Esophagus muscularis mucosa (tissue), 4 donors: ENCODE measurements at regions not wholly inside any gene's neighbourhood (a gene's known extent, or its start where the extent isn't known, plus 50 kb on each side); places are given as distances from the start of the nearest gene placed in this dataset.

Source experiments
- DNase-seq: peaks from one replicate; pipeline ENCODE4 v3.0.0-alpha.2; 2017; ENCODE audit errors: extremely low spot score
- H3K27ac ChIP-seq, 4 donors: fragments of 200-600 bp; sonication (generic); replicated peaks in 1 of 4; 1 replicate in 3 of 4; 2 replicates in 1 of 4; pipeline ENCODE4 v1.5.1; 2016 to 2019; ENCODE audit warnings: mild to moderate bottlenecking in 1 of 4
- H3K27me3 ChIP-seq, 4 donors: fragments of 200-600 bp; sonication (generic); one replicate each; pipeline versions ENCODE4 v1.5.1 to v1.6.0; 2016 to 2019
- H3K36me3 ChIP-seq, 4 donors: fragments of 200-600 bp; sonication (generic); one replicate each; pipeline ENCODE4 v1.5.1; 2016 to 2019
- H3K4me1 ChIP-seq, 4 donors: fragments of 200-600 bp; sonication (generic); one replicate each; pipeline ENCODE4 v1.5.1; 2016 to 2019
- H3K4me3 ChIP-seq, 4 donors: fragments of 200-600 bp; sonication (generic); 1 replicate in 2 of 4; 2 replicates in 2 of 4; pipeline ENCODE4 v1.5.1; 2016 to 2019; ENCODE audit warnings: mild to moderate bottlenecking in 4 of 4, moderate library complexity in 1 of 4
- H3K9me3 ChIP-seq, 4 donors: fragments of 200-600 bp; sonication (generic); 1 replicate in 3 of 4; 2 replicates in 1 of 4; pipeline ENCODE4 v1.5.1; 2016 to 2019
- EP300 ChIP-seq: sonication (generic); formaldehyde crosslinking; IDR thresholded peaks from one replicate; pipeline ENCODE4 v1.6.1; 2017; ENCODE audit warnings: antibody characterized with exemption
- POLR2A ChIP-seq: fragments of 450-650 bp; IDR thresholded peaks from one replicate; pipeline ENCODE4 v1.6.1; 2017; ENCODE audit warnings: antibody characterized with exemption, moderate library complexity, mild to moderate bottlenecking, low read depth
- POLR2AphosphoS5 ChIP-seq, 2 donors: sonication (generic); formaldehyde crosslinking; IDR thresholded peaks; one replicate each; pipeline ENCODE4 v1.6.1; 2017; ENCODE audit warnings: antibody characterized with exemption in 2 of 2
- WGBS: methylation state at CpG from one replicate; pipeline ENCODE4 v1.1.5; 2018; 5-methylcytosine and 5-hydroxymethylcytosine counted together
- intact Hi-C: fragments of 100-400 bp; cut with DNase I; formaldehyde crosslinking; loops from one replicate; pipeline ENCODE4 v1.15.1; 2023
- TF ChIP-seq, protein P1 (sequence below), 3 experiments: fragments of 200-600 bp in 2 of 3; fragments of 450-650 bp in 1 of 3; sonication (generic) in 2 of 3; IDR thresholded peaks; one replicate each; pipeline ENCODE4 v1.5.1; 2017 to 2019; ENCODE audit warnings: antibody characterized with exemption in 3 of 3, mild to moderate bottlenecking in 2 of 3, moderate library complexity in 1 of 3

GRCh38 chr7:53947732-53948131, 594.4 kb upstream of the VSTM2A start:
- no peak for DNase-seq
- 37% methylated on average over 6 of the region's 6 CpGs for WGBS
- TF ChIP-seq POLR2A (no peak), POLR2AphosphoS5 (IDR thresholded peaks at IDR 0.05) (no peak), EP300 (no peak)
- TF ChIP-seq, protein P1, sequence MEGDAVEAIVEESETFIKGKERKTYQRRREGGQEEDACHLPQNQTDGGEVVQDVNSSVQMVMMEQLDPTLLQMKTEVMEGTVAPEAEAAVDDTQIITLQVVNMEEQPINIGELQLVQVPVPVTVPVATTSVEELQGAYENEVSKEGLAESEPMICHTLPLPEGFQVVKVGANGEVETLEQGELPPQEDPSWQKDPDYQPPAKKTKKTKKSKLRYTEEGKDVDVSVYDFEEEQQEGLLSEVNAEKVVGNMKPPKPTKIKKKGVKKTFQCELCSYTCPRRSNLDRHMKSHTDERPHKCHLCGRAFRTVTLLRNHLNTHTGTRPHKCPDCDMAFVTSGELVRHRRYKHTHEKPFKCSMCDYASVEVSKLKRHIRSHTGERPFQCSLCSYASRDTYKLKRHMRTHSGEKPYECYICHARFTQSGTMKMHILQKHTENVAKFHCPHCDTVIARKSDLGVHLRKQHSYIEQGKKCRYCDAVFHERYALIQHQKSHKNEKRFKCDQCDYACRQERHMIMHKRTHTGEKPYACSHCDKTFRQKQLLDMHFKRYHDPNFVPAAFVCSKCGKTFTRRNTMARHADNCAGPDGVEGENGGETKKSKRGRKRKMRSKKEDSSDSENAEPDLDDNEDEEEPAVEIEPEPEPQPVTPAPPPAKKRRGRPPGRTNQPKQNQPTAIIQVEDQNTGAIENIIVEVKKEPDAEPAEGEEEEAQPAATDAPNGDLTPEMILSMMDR (IDR thresholded peaks at IDR 0.05), result no peak
- Histone ChIP-seq H3K36me3 (no peaks in the 10 kb centered on the region), H3K27ac (no peak overlapping the region), H3K4me3 (no peak overlapping the region), H3K9me3 (no peaks in the 10 kb centered on the region), H3K4me1 (no peaks in the 10 kb centered on the region), H3K27me3 (no peaks in the 10 kb centered on the region)
- intact Hi-C loops, result no loop called here

- 94% methylated on average over 3 of the region's 3 CpGs for WGBS
- no peaks in the 10 kb centered on the region for H3K4me1 ChIP-seq
- intact Hi-C loops, result no loop called here
Observed at GRCh38 chr7:53965716-53966115, 576.5 kb upstream of the VSTM2A start.

DNA sequence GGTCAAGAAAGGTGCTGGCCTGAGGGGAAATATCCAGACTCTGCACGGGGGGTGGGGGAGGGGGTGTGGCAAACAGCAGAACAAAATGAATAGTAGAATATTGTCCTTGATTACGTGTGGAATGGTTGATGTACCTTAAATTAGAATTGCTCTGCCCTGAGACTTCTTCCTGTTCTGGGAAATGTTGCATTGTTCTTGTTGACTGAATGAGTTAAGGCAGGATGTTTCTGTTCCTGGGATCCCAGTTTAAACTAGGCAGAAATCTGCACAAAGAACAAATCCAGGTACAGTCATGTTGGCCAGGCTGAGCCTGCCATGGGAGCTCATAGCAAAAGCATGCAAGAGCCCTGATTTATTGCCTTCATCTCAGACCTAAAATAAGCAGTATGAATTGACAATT, 558.7 kb upstream of the VSTM2A start:
- no peak for DNase-seq
- Histone ChIP-seq H3K27me3 (no peaks in the 10 kb centered on the region), H3K4me3 (no peak overlapping the region), H3K9me3 (peaks cover 0 to 4% (median 0%) of the 10 kb centered on the region in 4 donors), H3K36me3 (no peaks in the 10 kb centered on the region), H3K4me1 (no peaks in the 10 kb centered on the region), H3K27ac (no peak overlapping the region)
- TF ChIP-seq EP300, result no peak
- no peak for TF ChIP-seq POLR2A
- TF ChIP-seq POLR2AphosphoS5 (IDR thresholded peaks at IDR 0.05), result no peak
- TF ChIP-seq, protein P1 (IDR thresholded peaks at IDR 0.05), result no peak
- WGBS, result 60% methylated on average over 2 of the region's 2 CpGs
- intact Hi-C loops, result no loop called here

More at GRCh38 chr7:53965716-53966115, 576.5 kb upstream of the VSTM2A start:
- no peak overlapping the region for H3K4me3 ChIP-seq
- no peaks in the 10 kb centered on the region for H3K9me3 ChIP-seq
- no peak for DNase-seq
- no peak overlapping the region for H3K27ac ChIP-seq
- H3K36me3 ChIP-seq, result no peaks in the 10 kb centered on the region
- TF ChIP-seq EP300 (no peak), POLR2A (no peak), POLR2AphosphoS5 (IDR thresholded peaks at IDR 0.05) (no peak)
- TF ChIP-seq, protein P1 (IDR thresholded peaks at IDR 0.05), result no peak
- no peaks in the 10 kb centered on the region for H3K27me3 ChIP-seq

- Histone ChIP-seq H3K9me3 (peaks cover 0 to 4% (median 0%) of the 10 kb centered on the region in 4 donors), H3K4me3 (no peak overlapping the region), H3K36me3 (no peaks in the 10 kb centered on the region), H3K4me1 (no peaks in the 10 kb centered on the region), H3K27me3 (no peaks in the 10 kb centered on the region), H3K27ac (no peak overlapping the region)
- TF ChIP-seq, protein P1 (IDR thresholded peaks at IDR 0.05), result no peak
- no peak for DNase-seq
- intact Hi-C loops, result no loop called here
- WGBS, result 62% methylated on average over 3 of the region's 4 CpGs
Observed at GRCh38 chr7:53984776-53985175, 557.4 kb upstream of the VSTM2A start.

DNA sequence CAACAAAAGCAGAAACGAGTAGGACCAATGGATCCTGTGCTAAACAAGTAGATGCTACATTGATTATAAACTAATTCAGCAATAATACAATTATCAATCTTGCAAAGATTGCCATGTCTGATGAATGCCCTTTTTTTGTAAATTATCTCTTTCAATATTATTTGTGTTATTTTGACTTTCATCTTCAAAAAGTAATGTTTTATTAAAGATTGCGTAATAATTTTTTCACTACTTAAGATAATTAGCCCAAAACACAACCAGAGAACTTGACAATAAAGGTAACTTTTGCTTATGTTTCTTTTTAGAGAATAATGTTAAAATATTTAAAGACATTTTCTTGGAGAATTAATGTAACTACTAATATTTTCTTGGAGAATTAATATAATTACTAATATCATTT, 553.8 kb upstream of the VSTM2A start:
- intact Hi-C loops, result no loop called here
- TF ChIP-seq, protein P1 (IDR thresholded peaks at IDR 0.05), result no peak
- TF ChIP-seq EP300 (no peak), POLR2A (no peak), POLR2AphosphoS5 (IDR thresholded peaks at IDR 0.05) (no peak)
- no peak overlapping the region for H3K4me3 ChIP-seq
- WGBS, result 77% methylated on average over 2 of the region's 2 CpGs
- H3K4me1 ChIP-seq, result no peaks in the 10 kb centered on the region
- H3K27ac ChIP-seq, result no peak overlapping the region
- H3K27me3 ChIP-seq, result no peaks in the 10 kb centered on the region
- H3K36me3 ChIP-seq, result no peaks in the 10 kb centered on the region
- H3K9me3 ChIP-seq, result no peaks in the 10 kb centered on the region
- no peak for DNase-seq
